BJ (cell line): ENCODE measurements at regions not wholly inside any gene's neighbourhood (a gene's known extent, or its start where the extent isn't known, plus 50 kb on each side); places are given as distances from the start of the nearest gene placed in this dataset.

ENCODE experiments used
- CTCF ChIA-PET: fragments of 350-600 bp; formaldehyde crosslinking; extraction: SDS; loops from one replicate; lab custom pipeline; 2021; ENCODE audit warnings: antibody characterized with exemption, inconsistent platforms; lab: Yijun Ruan, JAX
- POLR2A ChIA-PET: fragments of 300-600 bp; sonication (Branson Sonifier 250); formaldehyde crosslinking; extraction: SDS; loops from one replicate; lab custom pipeline; 2021; ENCODE audit warnings: antibody characterized with exemption; lab: Charles Lee
- DNase-seq: peaks from one replicate; pipeline ENCODE4 v3.0.0-alpha.2; 2011; ENCODE audit warnings: low read depth
- H3K27me3 ChIP-seq: 2 replicates; pipeline ENCODE4 v1.6.0; 2011; ENCODE audit warnings: low read length; ENCODE audit not compliant: control insufficient read depth, insufficient read depth
- H3K36me3 ChIP-seq: 2 replicates; pipeline ENCODE4 v1.5.1; 2011; ENCODE audit warnings: low read length; ENCODE audit not compliant: control insufficient read depth, insufficient read depth
- H3K4me3 ChIP-seq: 2 replicates; pipeline ENCODE4 v1.5.1; 2011; ENCODE audit warnings: low read depth, mild to moderate bottlenecking, control low read depth, low read length
- CTCF ChIP-seq: IDR thresholded peaks from 2 replicates; pipeline ENCODE4 v1.5.1; 2011; ENCODE audit warnings: low read depth, mild to moderate bottlenecking, control low read depth, inconsistent platforms, low read length, moderate library complexity; ENCODE audit not compliant: insufficient read depth

- Histone ChIP-seq H3K36me3 (no peaks in the 10 kb centered on the region), H3K4me3 (no peak overlapping the region), H3K27me3 (no peaks in the 10 kb centered on the region)
- POLR2A ChIA-PET = interaction anchor here (0.7 to 1.0 kb wide), 2 partner anchors 344 to 346 kb away, joined by 3 to 14 read pairs; no protein-coding TSS in a partner anchor
- CTCF ChIA-PET = interaction anchor here (0.6 to 3.4 kb wide), 17 partner anchors 10 to 412 kb away, joined by 3 to 15 read pairs (median 4); no protein-coding TSS in a partner anchor
- peak; percentile 87 for DNase-seq
- no peak; the same call in 1 of the 2 replicates for TF ChIP-seq CTCF
Measured at GRCh38 chr4:38318737-38319455, 345.1 kb upstream of the KLF3 start.

- Histone ChIP-seq H3K27me3 (no peaks in the 10 kb centered on the region), H3K36me3 (no peaks in the 10 kb centered on the region), H3K4me3 (no peak overlapping the region)
- DNase-seq = peak; percentile 42
- TF ChIP-seq CTCF = peak; percentile 100
- ChIA-PET CTCF (interaction anchor here (0.6 to 3.4 kb wide), 27 partner anchors 10 to 418 kb away, joined by 3 to 15 read pairs (median 3); no protein-coding TSS in a partner anchor), POLR2A (interaction anchor here (0.6 kb wide), 1 partner anchor 374 kb away, joined by 13 read pairs; no protein-coding TSS in a partner anchor)
Measured at GRCh38 chr4:38319456-38320342, 344.3 kb upstream of the KLF3 start.

- no peak overlapping the region for H3K4me3 ChIP-seq
- TF ChIP-seq CTCF = no peak
- ChIA-PET CTCF (interaction anchor here (0.8 to 3.4 kb wide), 12 partner anchors 10 to 412 kb away, joined by 3 to 15 read pairs (median 6); no protein-coding TSS in a partner anchor), POLR2A (interaction anchor here (0.6 kb wide), 1 partner anchor 374 kb away, joined by 13 read pairs; no protein-coding TSS in a partner anchor)
- H3K36me3 ChIP-seq = no peaks in the 10 kb centered on the region
- DNase-seq = no peak
- no peaks in the 10 kb centered on the region for H3K27me3 ChIP-seq
Measured at GRCh38 chr4:38320343-38320695, 343.7 kb upstream of the KLF3 start.

GRCh38 chr4:38320833-38321232 is 343.2 kb upstream of the KLF3 start:
- no peak for TF ChIP-seq CTCF
- no peak for DNase-seq
- no peaks in the 10 kb centered on the region for H3K27me3 ChIP-seq
- H3K4me3 ChIP-seq = no peak overlapping the region
- POLR2A ChIA-PET = no interaction called here
- CTCF ChIA-PET = interaction anchor here (0.8 to 3.4 kb wide), 7 partner anchors 10 to 410 kb away, joined by 3 to 15 read pairs (median 6); no protein-coding TSS in a partner anchor
- no peaks in the 10 kb centered on the region for H3K36me3 ChIP-seq
